PC-9 (cell line): ENCODE measurements at regions not wholly inside any gene's neighbourhood (a gene's known extent, or its start where the extent isn't known, plus 50 kb on each side); places are given as distances from the start of the nearest gene placed in this dataset.

Source experiments
- EZH2 ChIP-seq: fragments of 200-600 bp; sonication (generic); IDR thresholded peaks from 2 replicates; pipeline ENCODE4 v1.8.0; 2017; ENCODE audit warnings: antibody characterized with exemption, low read depth
- TF ChIP-seq, protein P1 (sequence below): fragments of 200-600 bp; sonication (generic); conservative IDR thresholded peaks from 2 replicates; pipeline ENCODE4 v1.6.1; 2017; ENCODE audit warnings: mixed run types, antibody characterized with exemption, mild to moderate bottlenecking, moderate library complexity

GRCh38 chr5:27414099-27414498 lies 375.7 kb upstream of the CDH9 start:
- TF ChIP-seq, protein P1, sequence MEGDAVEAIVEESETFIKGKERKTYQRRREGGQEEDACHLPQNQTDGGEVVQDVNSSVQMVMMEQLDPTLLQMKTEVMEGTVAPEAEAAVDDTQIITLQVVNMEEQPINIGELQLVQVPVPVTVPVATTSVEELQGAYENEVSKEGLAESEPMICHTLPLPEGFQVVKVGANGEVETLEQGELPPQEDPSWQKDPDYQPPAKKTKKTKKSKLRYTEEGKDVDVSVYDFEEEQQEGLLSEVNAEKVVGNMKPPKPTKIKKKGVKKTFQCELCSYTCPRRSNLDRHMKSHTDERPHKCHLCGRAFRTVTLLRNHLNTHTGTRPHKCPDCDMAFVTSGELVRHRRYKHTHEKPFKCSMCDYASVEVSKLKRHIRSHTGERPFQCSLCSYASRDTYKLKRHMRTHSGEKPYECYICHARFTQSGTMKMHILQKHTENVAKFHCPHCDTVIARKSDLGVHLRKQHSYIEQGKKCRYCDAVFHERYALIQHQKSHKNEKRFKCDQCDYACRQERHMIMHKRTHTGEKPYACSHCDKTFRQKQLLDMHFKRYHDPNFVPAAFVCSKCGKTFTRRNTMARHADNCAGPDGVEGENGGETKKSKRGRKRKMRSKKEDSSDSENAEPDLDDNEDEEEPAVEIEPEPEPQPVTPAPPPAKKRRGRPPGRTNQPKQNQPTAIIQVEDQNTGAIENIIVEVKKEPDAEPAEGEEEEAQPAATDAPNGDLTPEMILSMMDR = no peak
- TF ChIP-seq EZH2 = no peak
